Astrocyte (in vitro differentiated cells and primary cell): ENCODE measurements at regions not wholly inside any gene's neighbourhood (a gene's known extent, or its start where the extent isn't known, plus 50 kb on each side); places are given as distances from the start of the nearest gene placed in this dataset.

Experiments used
- CTCF ChIP-seq: IDR thresholded peaks from 2 replicates; pipeline ENCODE4 v1.5.1; 2011; ENCODE audit warnings: low read depth, mild to moderate bottlenecking, inconsistent platforms, low read length, moderate library complexity; ENCODE audit not compliant: insufficient read depth
- EZH2 ChIP-seq: IDR thresholded peaks from 2 replicates; pipeline ENCODE4 v1.6.1; 2012; ENCODE audit warnings: mild to moderate bottlenecking, low read length, inconsistent platforms; ENCODE audit not compliant: insufficient read depth

DNA sequence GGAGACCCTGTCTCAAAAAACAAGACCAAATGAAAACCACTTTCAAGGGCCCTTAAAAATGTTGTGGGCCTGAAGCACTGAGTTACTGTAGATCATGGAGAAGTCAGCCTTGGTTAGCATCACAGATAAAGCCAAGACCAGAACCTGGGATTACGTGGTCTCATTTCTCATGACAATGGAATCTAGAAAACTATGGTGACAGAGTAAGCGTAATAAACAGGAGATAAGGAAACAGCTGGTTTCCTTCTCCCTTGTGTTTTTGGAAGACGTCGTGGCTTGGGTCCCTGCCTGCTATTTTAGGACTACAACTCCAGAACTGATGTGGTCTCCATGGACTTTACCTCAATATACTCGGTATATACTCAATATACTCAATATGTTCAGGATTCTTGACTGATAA is 180.7 kb upstream of the ZFHX3 start:
- TF ChIP-seq CTCF (no peak), EZH2 (no peak)
